Fibroblast of skin of left biceps (primary cell): ENCODE measurements at regions not wholly inside any gene's neighbourhood (a gene's known extent, or its start where the extent isn't known, plus 50 kb on each side); places are given as distances from the start of the nearest gene placed in this dataset.

Experiments used
- DNase-seq, 2 experiments: peaks; one replicate each; pipeline ENCODE4 v3.0.0-alpha.2; 2013; ENCODE audit warnings: low read depth in 2 of 2

GRCh38 chr13:99861771-99862170 is 109.8 kb downstream of the ZIC5 start:
- DNase-seq, result no peak

DNA sequence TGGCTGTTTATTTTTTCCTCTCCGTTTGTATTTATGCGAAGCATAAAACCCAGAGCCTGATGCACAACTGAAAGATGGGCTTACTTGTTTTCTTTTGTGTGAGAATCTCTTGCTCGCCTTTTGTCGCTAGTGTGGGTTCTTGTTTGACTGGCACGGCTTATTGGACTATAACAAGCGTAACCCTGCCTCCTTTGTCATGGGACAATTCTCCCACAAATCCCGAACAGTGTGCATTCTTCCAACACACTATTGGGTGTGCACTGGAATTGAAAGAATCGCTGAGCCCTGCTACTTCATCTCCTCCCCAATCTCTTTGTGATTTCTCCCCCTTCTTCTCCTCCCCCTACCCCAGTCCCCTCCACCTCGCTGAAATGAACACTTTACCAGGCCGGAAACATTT is 110.8 kb downstream of the ZIC5 start:
- DNase-seq, result no peak

GRCh38 chr13:99859178-99860177 is 112.1 kb downstream of the ZIC5 start:
- DNase-seq, result no peak

DNA sequence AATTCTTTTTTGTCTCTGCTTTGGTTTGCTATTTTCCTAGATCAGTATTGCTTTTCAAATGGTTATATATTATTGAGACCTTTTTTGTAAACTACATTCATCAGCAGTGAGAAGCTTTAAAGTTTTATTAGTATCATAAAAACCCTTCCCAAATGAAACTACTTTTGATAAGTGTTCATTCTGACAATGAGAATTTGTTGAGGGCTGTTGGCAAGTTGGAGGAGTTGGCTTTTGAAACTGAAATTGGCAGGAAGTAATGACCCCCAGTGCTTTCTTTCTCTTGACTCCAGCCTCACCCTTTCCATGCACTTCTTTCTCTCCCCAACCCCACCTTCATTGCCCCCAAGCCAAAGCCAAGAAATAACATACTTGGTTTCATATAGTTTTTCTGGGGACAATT is 113.8 kb downstream of the ZIC5 start:
- DNase-seq, result no peak

DNA sequence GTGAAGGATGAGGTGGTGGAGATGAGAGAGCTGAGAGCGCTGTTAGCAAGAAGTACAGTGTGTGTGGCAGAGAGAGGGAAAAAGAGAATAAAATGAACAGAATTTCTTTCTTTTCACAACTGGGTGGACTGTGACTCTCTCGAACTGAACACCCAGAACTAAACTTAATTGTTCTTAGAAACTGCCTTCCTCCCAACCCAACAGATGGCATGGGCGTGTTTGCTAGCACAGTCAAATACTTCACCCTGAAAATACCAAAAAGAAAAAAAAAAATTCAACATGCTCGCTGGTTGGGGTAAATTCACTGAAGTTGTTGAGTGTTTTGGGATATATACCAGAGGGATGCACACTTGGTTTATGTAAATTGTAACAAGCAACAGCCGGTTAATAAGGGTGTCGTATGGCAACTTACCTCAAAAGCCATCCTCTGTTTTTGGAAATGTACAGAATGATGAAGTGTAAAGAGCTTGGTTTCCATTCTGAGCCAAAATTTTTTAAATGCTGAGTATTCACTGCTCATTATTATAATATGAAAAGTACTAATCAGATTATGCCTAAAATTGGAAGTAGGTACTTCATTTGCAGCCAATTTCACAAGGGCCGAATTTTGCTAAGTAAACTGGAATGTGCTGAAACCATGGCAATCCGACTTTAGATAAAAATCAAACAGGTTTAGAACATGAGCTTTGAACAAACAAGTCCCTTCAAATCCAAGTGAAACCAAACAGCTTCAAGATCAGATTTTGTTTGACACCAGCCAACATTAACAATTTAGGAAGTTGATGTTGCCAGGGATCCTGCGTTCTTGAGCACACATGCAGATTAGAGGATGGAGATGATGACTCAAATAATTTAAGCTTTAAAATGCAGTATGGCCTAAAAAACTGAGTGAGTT is 115.8 kb downstream of the ZIC5 start:
- DNase-seq, result no peak

- DNase-seq, result no peak
These were observed 117.2 kb downstream of the ZIC5 start for GRCh38 chr13:99854366-99854765.

GRCh38 chr13:99847318-99847750 is 124.2 kb downstream of the ZIC5 start:
- DNase-seq, result no peak

DNA sequence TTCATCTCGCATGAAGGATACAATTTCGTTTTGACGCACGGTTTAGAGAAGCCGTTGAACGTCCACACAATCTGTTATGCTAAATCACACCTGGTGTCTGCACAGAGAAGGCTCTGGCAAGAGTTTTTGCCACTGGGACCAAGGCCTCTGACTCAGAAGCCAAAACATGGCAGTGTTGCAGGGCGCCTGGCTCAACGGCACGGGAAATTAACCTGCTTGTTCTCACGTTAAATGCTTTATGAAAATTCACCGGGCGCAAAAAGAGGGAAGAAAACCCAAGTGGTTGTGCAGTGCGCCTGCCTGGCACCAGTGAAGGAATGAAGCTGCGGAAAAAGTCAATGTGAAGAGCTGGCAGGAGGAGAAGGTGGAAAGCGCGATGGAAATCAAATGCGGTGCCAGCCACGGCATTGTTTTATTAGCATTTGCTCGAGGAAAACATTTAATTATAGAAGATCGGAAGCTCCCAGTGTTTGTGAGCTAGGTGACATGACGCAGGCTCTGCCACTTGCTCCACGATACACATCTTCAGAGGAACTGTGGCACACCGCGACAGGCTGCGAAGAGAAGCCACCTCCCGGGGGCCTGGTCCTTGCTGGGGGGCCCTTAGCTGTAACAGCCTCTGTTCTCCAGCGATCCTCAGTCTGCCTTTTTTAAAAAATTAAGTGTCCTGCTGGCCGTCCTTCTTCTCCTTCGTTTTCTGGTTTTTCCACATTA is 126.2 kb downstream of the ZIC5 start:
- DNase-seq, result no peak

DNA sequence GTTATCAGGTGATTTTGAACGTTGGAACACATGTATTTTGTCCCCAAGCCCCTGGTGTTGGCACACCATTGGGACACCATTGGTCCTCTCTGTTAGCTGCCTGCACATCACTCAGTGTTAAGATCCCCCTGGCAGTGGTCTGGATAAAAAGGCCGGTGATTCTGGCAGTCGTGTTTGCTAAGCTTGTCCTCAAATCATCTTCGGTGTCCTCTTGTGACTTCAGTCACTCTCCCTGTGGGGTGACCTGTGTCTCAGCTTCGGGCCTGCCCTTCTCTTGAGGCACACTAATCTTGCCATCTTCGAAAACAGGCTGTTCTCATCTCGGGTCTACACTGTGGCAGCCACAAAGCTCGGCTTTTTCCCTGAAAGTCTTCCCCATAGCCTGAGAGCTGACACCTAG is 127.1 kb downstream of the ZIC5 start:
- no peak for DNase-seq

GRCh38 chr13:99843872-99844271 is 127.7 kb downstream of the ZIC5 start:
- DNase-seq, result no peak

- DNase-seq, result no peak
These were observed 129.2 kb downstream of the ZIC5 start for GRCh38 chr13:99842405-99842804.

GRCh38 chr13:99836291-99836690 is 135.3 kb downstream of the ZIC5 start:
- no peak for DNase-seq

DNA sequence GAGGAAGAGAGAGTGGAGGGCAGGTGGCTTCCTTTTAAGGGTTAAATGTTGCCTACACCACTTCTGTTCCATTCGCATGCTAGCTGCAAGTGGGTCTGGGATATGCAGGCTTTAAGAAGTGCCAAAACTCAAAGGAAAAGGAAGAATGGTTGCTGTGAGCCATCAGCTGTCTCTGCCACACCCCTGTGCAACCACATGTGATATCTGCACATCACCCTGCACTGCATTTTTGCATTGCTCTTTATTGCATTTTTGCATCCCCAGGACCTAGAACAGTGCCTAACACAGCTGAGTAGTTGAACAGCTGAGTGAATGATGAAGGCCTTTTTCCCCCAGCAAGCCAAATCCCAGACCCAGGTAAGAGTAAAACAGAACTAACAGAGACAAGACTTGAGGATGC is 136.1 kb downstream of the ZIC5 start:
- DNase-seq, result no peak

- no peak for DNase-seq
These were observed 137.3 kb downstream of the ZIC5 start for GRCh38 chr13:99834246-99834645.

DNA sequence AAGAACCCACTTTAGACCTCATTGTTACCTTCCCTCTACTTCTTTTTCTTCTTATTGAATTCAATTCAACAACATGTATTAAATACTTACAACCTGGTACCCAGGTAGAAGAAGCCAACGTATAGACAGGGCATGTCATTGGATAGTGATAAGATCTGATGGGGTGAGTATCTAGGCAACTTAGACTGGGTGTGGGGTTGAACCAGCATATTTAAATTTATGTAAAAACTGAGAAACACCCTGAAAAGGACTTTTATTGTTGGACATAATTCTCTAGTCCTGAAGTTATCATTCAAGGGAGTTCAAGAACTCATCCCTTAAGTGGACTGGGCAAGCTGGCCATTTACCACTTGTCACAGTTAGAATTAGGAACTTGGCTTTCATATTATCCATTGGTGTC is 139.2 kb downstream of the ZIC5 start:
- no peak for DNase-seq

- DNase-seq, result no peak
These were observed 140.6 kb downstream of the ZIC5 start for GRCh38 chr13:99830931-99831330.

DNA sequence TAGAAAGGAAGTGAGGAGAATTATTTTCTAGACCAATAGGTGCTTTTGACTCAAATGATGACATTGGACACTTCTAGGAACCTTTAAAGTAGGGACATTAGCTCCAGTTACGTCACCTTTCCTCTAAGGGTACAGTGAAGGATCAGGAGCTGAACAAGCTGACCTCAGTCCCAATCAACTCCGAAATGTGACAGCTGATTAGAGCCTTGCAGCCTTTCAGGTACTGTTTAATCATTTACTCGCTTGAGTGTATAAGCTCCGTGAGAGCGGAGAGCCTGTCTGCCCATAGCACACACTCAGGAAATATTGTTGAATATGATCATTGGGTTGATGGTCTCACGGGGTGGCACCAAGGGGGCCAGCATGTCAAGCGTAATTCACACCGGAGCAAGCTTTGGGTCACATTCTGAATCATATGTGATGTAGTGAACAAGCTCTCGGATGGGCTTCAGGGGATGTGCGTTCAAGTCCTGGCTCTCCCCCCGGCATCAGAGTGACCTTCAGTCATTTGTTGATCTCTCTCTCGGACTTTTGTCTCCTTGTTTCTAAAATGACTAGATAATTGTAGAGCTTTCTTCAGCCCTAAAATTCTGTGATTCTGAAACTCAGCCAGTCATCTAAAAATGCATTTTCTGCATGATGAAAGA is 141.9 kb downstream of the ZIC5 start:
- no peak for DNase-seq

DNA sequence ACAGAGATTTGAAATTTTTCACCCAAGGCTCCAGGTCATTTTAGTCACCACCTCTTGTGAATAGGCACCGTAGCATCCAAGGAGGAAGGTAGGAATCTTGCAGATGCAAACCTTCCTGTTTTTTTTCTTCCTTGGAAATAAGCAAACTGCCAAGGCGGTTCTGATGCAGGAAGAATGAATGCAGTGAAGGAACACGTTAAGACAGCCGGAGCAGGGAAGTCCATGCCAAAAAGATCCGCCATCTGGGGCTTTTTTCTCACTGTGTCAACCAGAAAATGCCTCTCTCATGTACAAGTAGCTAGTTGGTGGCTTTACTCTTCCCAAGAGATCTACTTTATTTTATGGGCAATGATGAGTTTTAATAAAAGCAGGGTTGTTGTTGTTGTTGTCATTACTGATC is 142.4 kb downstream of the ZIC5 start:
- DNase-seq, result no peak

DNA sequence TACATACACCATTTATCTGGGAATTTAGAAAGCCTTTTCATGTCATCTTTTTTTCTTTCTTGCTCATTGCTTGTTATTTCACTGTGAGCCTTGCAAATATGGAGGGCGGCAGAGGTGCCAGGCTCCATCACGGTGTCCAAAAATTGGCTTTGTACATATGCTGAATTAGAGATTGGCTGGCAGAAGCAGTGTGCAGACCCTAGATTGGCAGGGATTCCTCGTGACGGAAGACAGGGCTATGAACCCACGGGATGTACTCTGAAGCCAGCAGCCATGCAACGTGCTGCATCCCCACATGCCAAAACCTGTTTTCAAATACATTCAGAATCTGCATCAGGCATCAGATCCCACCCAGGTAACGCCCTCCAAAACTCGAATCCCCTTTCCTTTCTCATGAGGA is 142.8 kb downstream of the ZIC5 start:
- DNase-seq, result no peak

- DNase-seq, result no peak
These were observed 143.4 kb downstream of the ZIC5 start for GRCh38 chr13:99828123-99828522.

- no peak for DNase-seq
These were observed 144.4 kb downstream of the ZIC5 start for GRCh38 chr13:99827011-99827772.
